Hindlimb muscle (tissue), 1 donor: ENCODE measurements at regions not wholly inside any gene's neighbourhood (a gene's known extent, or its start where the extent isn't known, plus 50 kb on each side); places are given as distances from the start of the nearest gene placed in this dataset.

Source experiments
- DNase-seq: peaks from one replicate; pipeline ENCODE4 v3.0.0-alpha.2; 2013

DNA sequence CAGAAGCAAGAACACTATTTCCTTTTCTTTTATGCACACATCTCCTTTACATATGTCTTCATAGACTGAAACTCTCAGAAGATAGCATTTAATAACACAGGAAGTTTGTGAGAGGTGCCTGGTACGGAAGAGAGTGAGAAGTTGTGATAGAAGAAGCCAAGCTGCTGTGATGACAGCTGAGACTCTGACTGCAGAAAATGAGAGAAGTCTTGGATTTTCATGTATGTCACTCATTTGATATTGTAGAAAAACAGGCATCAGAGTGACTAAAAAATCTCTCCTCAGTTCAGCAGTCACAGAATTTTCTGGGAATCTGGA is 154.9 kb upstream of the BMP2 start:
- no peak for DNase-seq

- no peak for DNase-seq
Observed at GRCh38 chr20:6611911-6612605, 155.4 kb upstream of the BMP2 start.

- no peak for DNase-seq
Observed at GRCh38 chr20:6606651-6607050, 160.8 kb upstream of the BMP2 start.

DNA sequence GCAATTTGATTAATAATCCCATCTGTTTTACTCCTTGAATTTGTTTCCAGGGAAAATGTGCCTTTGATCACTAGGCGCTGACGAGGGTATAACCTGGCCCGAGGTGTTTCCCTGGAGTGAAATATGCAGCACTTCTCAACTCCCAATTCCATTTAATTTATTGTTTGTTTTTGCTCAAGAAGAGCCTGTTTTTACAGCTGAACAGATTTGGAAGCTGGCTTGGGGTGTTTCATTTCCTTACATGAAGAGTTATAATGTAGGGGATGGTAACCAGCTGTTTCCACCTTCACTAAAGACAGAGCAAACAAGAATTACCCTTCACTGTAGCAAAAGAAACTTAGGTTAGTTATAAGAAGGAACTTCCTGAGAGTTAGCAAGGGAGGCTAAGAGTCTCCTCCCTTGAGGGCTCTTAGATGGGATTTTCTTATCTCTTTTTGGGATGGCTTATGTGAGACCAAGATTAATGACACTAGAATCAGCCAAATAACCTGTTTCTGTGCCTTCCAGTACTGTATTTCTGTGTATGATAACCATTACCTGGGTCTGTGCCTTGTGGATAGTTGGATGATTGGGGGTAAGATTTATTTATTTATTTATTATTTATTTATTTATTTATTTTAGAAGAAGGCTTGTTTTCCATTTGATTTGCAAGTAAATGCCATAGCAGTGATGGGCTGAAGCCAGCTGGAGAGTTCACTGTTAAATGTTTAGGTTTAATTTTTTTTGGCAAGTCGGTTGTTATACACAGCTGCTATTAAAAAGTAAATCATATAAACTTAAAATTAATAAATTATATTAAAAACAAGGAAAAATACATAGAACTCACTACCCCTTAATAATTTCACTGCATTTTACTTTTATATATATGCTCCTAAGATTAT is 162.2 kb upstream of the BMP2 start:
- DNase-seq, result no peak

DNA sequence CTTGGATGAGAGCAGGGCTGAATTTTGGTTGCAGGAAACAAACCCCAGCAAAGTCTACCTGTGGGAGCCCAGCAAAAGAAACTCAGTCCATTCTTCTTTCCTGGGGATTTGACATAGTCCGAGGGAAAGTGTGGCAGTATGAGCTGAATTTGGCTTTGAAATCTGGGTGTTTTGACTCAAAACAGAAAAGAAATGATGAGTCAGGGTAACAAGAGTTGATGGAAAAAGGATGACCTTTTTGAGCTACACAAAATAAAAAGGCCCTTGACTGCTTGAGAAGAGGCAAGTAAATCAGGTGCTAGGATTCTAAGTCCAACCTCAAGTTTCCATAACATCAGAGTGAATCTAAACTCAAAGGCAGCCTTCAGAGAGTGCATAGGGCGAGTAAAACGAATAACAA is 163.3 kb upstream of the BMP2 start:
- no peak for DNase-seq

DNA sequence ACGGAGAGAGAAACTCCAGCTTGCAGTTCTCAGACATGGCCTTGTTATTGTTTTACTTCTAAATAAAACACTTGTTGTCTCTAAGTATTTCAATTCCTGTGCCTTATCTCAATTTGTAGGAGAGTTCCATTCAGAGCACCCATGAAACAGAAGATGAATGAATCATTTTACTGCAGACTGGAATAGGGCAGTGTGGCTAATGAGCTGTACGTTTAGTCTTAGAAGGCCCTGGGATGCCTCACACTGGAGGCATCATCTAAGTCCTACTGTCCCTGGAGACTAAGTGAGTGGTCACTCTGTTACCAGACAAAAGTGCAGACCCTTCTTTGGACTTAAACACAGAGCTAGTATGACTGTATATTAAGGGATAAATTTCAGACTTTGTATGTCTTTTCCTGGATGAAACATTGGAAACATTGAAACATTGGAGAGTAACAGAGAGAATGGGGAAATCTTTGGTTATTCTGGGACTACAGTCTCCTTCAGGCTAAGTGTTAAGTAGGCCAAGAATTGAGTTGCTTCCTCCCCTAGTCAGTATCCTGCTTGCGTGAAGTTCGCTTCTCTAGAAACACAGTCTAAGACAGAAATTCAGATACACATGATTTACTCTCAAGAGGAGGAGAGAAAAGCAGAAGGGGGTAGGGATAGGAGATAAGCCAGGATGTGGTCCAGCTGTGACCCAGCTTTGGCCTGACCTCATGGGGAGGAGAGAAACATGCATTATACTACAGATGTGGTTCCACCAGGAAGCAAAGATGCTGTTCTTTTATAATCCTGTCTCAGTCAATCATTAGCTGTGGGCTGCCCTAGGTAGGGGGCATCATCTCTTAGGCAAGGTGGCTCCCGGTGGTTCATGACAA is 167.4 kb upstream of the BMP2 start:
- no peak for DNase-seq

GRCh38 chr20:6595704-6596103 is 171.8 kb upstream of the BMP2 start:
- DNase-seq, result no peak

- no peak for DNase-seq
Observed at GRCh38 chr20:6590891-6591637, 176.4 kb upstream of the BMP2 start.

- DNase-seq, result no peak
Observed at GRCh38 chr20:6588296-6588695, 179.2 kb upstream of the BMP2 start.

DNA sequence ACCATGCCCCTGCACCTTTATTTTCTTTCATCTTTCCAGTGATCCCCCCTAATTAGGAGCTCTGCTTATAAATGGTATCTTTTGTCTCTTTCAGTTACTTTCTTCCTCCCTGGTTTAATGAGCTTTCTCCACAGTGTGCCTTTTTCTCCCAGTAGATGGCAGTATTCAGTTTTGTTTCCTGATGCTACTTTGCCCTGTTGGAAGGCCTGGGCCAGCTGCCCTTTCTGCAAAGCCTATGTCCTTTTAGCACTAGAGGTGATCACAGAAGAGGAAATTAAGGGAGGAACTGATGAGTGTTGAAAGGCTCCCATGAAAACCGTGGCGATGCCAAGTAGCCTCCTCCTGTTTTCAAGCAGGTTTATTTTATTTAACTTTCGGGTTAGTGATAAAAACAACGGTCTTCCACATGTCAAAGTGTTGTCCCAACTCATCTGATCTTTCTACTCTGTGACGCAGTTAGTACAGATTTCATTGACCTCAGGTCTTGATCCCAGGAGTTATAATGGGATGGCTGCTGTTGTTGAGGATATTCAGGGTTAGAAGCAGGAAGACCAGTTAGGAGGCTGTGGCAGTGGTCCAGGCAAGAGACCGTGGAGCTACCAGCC is 184.2 kb upstream of the BMP2 start:
- DNase-seq, result peak; percentile 34

- no peak for DNase-seq
Observed at GRCh38 chr20:6582449-6582848, 185.0 kb upstream of the BMP2 start.

DNA sequence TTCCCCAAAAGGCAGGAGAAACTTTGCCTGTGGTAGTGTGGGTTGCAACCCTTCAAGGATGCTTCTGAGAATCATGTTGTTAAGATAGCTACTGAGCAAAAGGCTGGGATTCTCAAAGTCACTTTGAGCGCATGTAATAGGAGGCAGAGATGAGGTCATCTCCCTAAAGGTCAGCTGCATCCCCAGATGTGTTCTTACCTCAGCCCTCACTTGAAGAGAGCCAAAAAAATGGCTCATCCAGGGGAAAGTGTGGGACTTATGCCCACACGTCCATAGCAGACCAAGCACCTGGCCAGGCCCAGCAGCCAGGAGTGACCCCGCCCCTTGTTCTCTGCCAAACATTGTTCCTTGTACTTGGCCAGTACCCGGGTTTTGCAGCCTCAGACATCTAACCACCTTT is 187.0 kb upstream of the BMP2 start:
- no peak for DNase-seq

GRCh38 chr20:6579824-6580223 is 187.7 kb upstream of the BMP2 start:
- DNase-seq, result no peak

GRCh38 chr20:6579417-6579816 is 188.1 kb upstream of the BMP2 start:
- DNase-seq, result no peak

DNA sequence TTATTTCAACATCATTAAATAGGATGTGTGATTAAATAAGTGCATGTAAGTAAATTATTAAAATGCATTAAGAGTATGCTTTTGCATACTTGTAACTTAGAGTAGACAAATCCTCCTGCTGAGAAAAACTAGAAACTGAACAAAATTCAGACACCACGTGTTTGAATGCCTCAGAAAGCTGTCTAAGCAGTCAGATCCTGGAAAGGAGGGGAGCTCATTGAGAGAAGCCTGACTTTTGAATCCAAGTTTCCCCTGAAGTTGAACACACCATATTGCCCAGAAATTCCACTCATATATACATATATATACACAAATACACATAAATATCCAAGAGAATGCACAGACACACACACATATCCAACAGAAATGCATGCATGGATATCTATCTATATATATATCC is 190.0 kb upstream of the BMP2 start:
- no peak for DNase-seq

DNA sequence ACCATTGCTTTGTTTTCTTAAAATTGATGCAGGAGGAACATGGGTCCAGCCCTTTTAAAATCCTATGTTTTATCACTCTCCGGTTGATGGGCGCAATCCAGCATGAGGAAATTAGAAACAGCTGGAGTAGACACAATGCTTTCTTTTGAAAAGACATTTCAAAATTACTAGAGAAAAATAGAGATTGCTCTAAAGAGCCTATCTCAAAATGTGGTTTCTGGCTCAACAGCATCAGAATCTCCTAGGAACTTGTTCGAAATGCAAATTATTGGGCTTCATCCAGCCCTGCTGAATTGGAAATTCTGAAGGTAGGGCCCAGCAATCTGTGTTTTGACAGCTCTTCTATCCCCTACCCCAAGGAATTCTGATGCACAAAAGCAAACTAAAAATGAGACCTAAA is 190.8 kb upstream of the BMP2 start:
- no peak for DNase-seq

GRCh38 chr20:6575912-6576401 is 191.5 kb upstream of the BMP2 start:
- DNase-seq, result no peak

DNA sequence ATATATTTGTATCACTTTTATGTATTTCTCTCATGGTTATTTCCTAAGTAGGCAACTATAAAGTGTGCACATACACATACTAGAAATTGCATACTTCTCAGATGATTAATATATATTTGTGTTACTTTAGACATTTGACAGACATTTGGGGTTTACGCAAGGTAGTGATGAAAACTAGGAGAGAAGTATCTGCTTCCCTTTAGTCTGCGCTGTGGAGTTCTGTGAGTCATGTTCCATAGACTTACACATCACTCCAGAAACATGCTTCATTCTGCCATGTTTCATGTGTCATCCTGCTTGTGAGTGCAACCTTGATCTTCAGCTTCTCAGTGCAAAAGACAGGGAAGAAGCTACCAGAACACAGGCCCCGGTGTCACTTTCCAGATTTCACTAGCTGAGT is 200.7 kb upstream of the BMP2 start:
- DNase-seq, result no peak

DNA sequence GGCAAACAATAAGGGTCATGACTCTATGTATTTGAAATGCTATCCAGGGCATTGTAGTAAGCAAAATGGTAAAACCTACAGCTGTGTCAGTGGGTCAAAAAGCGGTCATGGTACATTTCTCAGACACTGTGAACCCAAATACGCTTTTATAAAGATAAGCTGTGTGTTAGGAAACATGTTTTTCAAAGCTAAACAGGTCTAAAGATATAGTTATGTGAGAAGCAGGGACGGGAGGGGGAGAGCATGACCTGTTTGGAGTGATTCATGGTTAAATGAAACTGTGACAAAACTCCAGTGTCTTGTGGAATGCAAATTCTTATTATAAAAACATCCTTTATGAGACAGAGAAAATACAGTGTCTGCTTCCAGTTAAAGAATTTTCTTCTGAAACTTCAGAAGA is 205.4 kb upstream of the BMP2 start:
- no peak for DNase-seq

- no peak for DNase-seq
Observed at GRCh38 chr20:6560978-6561377, 206.5 kb upstream of the BMP2 start.

DNA sequence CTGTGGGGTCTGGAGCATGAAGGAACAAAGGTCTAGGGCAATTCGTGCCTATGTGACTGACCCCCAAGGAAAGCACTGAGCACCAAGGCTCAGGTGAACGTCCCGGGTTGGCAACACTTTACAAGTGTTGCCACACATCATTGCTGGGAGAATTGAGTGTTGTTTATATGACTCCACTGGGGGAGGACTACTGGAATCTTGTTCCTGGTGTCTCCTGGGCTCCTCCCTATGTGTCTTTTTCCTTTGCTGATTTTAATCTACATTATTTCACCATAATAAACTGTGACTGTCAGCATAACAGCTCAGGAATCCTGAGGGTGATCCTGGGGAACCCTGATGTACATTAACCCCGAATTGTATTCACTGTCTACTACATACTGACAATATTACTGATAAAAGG is 207.7 kb upstream of the BMP2 start:
- DNase-seq, result no peak

- no peak for DNase-seq
Observed at GRCh38 chr20:6558341-6558740, 209.1 kb upstream of the BMP2 start.
